Natural killer cell treated with Interleukin-12 subunit alpha and Interleukin-12 subunit beta and Interleukin-15 and Interleukin-18, amount 100 ng/mL, for 72 hours (primary cell): ENCODE measurements at regions not wholly inside any gene's neighbourhood (a gene's known extent, or its start where the extent isn't known, plus 50 kb on each side); places are given as distances from the start of the nearest gene placed in this dataset.

Experiments used
- ATAC-seq, 2 donors: fragments of 150-1000 bp; cut with Tn5 transposase in 1 of 2; sonication (Bioruptor Pico), chemical (Tn5 transposase) in 1 of 2; 2 replicates each; pipeline ENCODE4 v1.10.0; 2021
- DNase-seq: peaks from one replicate; pipeline ENCODE4 v3.0.0; 2022; ENCODE audit warnings: low spot score
- H3K27ac Mint-ChIP-seq, 2 donors: 1 replicate in 1 of 2; 2 replicates in 1 of 2; pipeline ENCODE4 v1.8.0; 2022; ENCODE audit warnings: mixed read lengths in 2 of 2, mild to moderate bottlenecking in 1 of 2, moderate library complexity in 1 of 2
- H3K27me3 Mint-ChIP-seq, 2 donors: 1 replicate in 1 of 2; 2 replicates in 1 of 2; pipeline ENCODE4 v1.8.0; 2022; ENCODE audit warnings: mixed read lengths in 2 of 2
- H3K36me3 Mint-ChIP-seq: one replicate; pipeline ENCODE4 v1.8.0; 2022; ENCODE audit warnings: mixed read lengths
- H3K4me1 Mint-ChIP-seq, 2 donors: 1 replicate in 1 of 2; 2 replicates in 1 of 2; pipeline ENCODE4 v1.8.0; 2022; ENCODE audit warnings: low read depth in 2 of 2, mixed read lengths in 2 of 2, mild to moderate bottlenecking in 1 of 2
- H3K4me3 Mint-ChIP-seq: one replicate; pipeline ENCODE4 v1.8.0; 2022; ENCODE audit warnings: mixed read lengths
- H3K9me3 Mint-ChIP-seq: 2 replicates; pipeline ENCODE4 v1.8.0; 2022; ENCODE audit warnings: mixed read lengths

DNA sequence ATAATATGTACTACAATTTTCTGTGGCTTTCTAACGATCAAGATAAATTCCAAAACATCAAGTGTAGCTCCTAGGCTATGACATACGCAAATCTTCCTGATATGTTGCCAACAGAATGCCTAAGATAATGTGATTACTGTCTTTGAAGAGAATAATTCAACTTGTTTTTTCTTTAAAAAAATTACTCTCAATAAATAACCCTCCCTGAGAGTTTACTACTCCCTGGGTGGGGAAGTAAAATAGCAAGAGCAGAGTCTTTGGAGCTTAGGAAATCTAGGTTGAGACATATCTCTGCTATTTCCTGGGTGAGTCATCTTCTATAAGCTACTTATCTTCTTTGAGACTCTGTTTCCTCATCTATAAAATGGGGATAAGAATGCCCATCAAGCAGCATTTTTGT, 201.2 kb downstream of the ACTL7B start:
- Mint-ChIP-seq H3K9me3 (peaks cover 6% of the 10 kb centered on the region), H3K4me3 (no peak overlapping the region), H3K36me3 (peaks cover 5% of the 10 kb centered on the region)

DNA sequence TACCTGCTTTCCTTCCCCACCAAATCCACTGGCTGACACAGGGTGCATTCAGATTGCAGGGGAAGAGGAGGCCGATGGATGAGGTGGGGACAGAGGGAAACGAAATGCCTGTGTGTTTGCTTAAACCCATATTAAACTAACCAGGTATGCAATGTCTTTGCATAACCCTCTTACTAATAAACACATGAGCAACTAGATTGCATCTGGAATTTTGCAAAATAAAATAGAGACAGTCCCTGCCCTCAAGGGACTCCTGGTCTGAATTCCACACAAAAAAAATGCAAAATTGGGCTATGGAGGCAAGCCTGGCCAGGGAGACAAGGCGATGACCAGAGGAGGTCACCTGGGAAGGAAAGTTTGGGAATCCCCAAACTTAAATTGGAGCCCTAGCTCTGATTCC, 202.9 kb downstream of the ACTL7B start:
- ATAC-seq (no peak), DNase-seq (no peak)
- Mint-ChIP-seq H3K36me3 (no peaks in the 10 kb centered on the region), H3K27me3 (no peaks in the 10 kb centered on the region), H3K27ac (no peak overlapping the region), H3K9me3 (peaks cover 6% of the 10 kb centered on the region), H3K4me1 (no peaks in the 10 kb centered on the region), H3K4me3 (no peak overlapping the region)

More for the DNA sequence above, 201.2 kb downstream of the ACTL7B start:
- DNase-seq, result no peak
- ATAC-seq, result no peak
- Mint-ChIP-seq H3K4me1 (no peaks in the 10 kb centered on the region), H3K27me3 (no peaks in the 10 kb centered on the region), H3K27ac (no peak overlapping the region)

DNA sequence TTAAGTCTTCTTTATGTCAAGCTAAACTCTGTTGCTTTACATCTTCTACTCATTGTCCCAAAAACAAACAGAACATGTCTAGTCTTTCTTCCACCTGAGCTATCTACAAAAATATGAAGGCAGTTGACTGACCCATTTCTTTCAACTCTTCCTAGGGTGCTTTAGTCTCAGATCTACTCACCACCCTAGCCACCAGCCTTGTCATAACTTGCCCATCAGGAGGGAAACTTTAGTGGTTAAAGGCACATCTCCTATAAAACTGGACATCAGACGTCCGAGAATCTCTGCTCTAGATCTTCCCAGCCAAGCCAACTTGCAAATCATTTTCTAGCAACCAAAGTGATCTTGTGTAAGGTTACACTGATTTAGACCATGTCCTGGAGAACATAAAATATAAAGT, 205.0 kb downstream of the ACTL7B start:
- no peak for ATAC-seq
- H3K36me3 Mint-ChIP-seq, result no peaks in the 10 kb centered on the region
- H3K4me3 Mint-ChIP-seq, result no peak overlapping the region
- no peak for DNase-seq
- no peak overlapping the region for H3K27ac Mint-ChIP-seq
- H3K4me1 Mint-ChIP-seq, result no peaks in the 10 kb centered on the region
- H3K9me3 Mint-ChIP-seq, result peaks cover 8% of the 10 kb centered on the region
- H3K27me3 Mint-ChIP-seq, result no peaks in the 10 kb centered on the region

DNA sequence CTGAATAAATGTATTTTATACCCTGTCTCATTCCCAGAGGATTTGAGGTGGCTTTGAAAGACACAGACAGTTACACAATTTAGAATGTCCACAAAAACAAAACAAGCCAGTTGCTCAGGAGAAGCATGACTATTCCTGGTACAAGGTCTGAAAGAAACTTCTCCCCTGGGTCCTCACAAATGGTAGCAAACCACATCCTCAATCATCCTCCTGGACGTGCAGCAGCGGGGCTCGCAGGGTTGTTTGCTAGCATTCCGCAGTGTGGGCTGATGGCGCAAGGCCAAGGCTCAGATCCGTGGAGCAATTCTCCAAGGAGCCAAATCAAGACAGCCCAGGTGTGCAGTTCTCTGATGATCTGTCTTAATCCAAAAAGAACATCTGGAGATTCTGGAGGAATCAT, 210.3 kb downstream of the ACTL7B start:
- no peaks in the 10 kb centered on the region for H3K36me3 Mint-ChIP-seq
- no peak overlapping the region for H3K27ac Mint-ChIP-seq
- no peak overlapping the region for H3K4me3 Mint-ChIP-seq
- no peak for DNase-seq
- peaks cover 0 to 5% of the 10 kb centered on the region in 2 donors for H3K27me3 Mint-ChIP-seq
- peaks cover 19% of the 10 kb centered on the region for H3K9me3 Mint-ChIP-seq
- no peak for ATAC-seq
- no peaks in the 10 kb centered on the region for H3K4me1 Mint-ChIP-seq

DNA sequence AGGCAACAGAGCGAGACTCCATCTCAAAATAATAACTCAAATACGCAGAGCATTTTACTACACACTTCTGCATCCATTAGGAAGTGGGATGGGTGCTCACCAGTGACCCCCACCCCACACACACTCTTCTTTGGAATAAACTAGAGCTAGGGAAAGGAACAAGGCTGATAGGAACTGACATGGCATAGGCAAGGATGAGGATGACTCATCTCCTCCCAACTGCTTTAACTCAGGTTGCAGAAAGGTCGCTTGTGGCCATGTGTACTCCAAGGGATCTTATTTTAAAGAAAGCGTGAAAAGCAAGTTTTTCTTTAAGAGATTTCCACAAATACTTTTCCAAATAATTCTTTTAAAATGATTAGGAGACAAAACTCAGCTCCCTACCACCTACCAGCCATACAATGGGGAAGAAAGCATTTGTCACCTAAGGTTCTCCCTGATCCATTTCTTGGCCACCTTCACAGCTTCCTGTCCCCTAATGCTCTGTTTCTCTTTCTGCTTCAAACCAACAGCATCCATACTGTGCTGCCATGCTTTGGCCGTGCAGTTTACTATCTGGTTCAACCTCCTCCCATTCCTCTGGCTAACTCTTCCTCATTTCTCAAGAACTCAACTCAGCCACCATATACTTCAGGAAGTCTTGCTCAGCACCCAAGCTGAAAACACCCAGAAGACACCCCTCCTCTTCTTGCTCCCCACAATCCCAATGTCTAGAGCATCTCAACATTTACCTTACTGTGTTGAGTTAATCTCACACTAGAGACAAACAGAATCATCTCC, 211.9 kb downstream of the ACTL7B start:
- H3K27ac Mint-ChIP-seq, result no peak overlapping the region
- peaks cover 2 to 5% of the 10 kb centered on the region in 2 donors for H3K27me3 Mint-ChIP-seq
- no peak overlapping the region for H3K4me3 Mint-ChIP-seq
- H3K9me3 Mint-ChIP-seq, result peaks cover 24% of the 10 kb centered on the region
- no peaks in the 10 kb centered on the region for H3K4me1 Mint-ChIP-seq
- DNase-seq (no peak), ATAC-seq (no peak)
- H3K36me3 Mint-ChIP-seq, result no peaks in the 10 kb centered on the region

DNA sequence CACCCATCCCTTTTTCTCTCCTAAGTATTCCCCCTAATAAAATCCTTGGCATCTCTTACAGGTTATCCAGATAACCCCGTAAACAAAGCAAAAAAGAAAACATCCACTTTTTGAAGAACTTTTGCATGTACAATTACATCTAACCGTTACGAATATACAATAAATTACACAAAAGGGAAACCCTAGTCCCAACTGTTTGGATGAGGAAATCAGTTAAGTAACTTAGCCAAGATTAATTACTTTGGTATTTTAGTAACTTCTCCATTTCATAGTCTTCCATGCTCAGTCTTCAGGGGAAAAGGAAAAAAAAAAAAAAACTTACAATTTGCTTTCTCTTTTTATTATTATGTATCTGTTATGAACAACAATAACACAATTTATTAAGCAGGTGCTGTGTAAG, 212.9 kb downstream of the ACTL7B start:
- no peak overlapping the region for H3K27ac Mint-ChIP-seq
- no peak for ATAC-seq
- H3K4me1 Mint-ChIP-seq, result no peaks in the 10 kb centered on the region
- no peaks in the 10 kb centered on the region for H3K36me3 Mint-ChIP-seq
- H3K4me3 Mint-ChIP-seq, result no peak overlapping the region
- H3K27me3 Mint-ChIP-seq, result peaks cover 2 to 5% of the 10 kb centered on the region in 2 donors
- peaks cover 24% of the 10 kb centered on the region for H3K9me3 Mint-ChIP-seq
- no peak for DNase-seq

DNA sequence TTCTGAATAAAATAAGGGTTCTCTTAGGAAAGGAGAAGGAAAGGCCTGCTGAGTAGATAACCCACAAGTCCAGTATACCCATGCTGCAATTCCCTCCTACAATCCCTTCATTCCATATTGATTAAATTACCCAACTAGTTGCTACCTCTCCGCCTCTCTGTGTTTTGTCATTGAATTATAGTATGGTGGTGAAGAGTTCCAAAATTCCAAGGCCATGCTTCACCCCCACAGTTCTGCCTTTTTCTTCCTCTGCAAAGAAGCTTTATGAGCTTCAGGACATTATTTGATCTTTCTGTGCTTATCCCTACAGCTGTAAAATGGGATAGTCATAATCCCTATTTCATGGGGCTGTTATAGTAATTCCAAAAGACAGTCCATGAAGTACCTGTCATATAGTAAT, 215.6 kb downstream of the ACTL7B start:
- ATAC-seq, result no peak
- peaks cover 18% of the 10 kb centered on the region for H3K9me3 Mint-ChIP-seq
- H3K36me3 Mint-ChIP-seq, result no peaks in the 10 kb centered on the region
- no peak overlapping the region for H3K4me3 Mint-ChIP-seq
- H3K27ac Mint-ChIP-seq, result no peak overlapping the region
- DNase-seq, result no peak
- H3K4me1 Mint-ChIP-seq, result no peaks in the 10 kb centered on the region
- H3K27me3 Mint-ChIP-seq, result peaks cover 2 to 5% of the 10 kb centered on the region in 2 donors

DNA sequence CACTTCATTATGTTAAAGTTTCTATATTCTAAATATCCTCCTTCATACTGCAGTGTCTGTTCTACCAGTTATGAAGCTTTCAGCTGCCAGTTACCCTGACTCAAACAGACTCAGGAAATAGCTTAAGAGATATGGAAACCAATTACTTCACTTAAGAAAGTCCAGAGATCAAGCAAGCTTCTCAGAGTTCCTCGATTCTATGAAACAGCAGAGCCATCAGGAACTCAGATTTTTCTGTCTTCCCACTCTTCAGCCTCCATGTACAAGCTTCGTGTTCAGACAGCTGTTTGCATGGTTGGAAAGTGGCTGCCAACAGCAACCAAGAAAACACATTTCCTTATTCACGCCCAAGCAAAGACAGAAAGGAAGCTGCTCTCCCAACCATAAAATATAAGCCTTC, 216.1 kb downstream of the ACTL7B start:
- no peaks in the 10 kb centered on the region for H3K4me1 Mint-ChIP-seq
- H3K27me3 Mint-ChIP-seq, result peaks cover 2 to 5% of the 10 kb centered on the region in 2 donors
- ATAC-seq (no peak), DNase-seq (no peak)
- H3K36me3 Mint-ChIP-seq, result no peaks in the 10 kb centered on the region
- peaks cover 18% of the 10 kb centered on the region for H3K9me3 Mint-ChIP-seq
- H3K27ac Mint-ChIP-seq, result no peak overlapping the region
- no peak overlapping the region for H3K4me3 Mint-ChIP-seq

DNA sequence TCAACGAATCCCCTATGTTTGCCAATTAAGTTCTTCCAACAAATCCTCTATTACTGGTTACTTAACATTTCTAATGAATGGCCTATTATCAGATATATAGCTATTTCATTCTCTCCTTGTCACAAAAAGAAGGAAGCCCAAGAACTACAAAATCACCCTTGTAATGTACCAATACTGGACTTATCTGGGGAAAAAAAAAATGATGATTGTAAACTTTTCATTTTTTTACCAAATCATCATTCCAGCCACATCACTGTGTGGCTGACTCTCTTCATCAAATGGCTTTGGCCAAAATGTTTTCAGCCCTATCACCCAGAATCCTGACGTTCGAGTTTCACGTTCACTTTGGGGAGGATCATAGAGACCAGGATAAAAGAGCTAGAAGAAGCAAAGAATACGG, 216.7 kb downstream of the ACTL7B start:
- no peak overlapping the region for H3K4me3 Mint-ChIP-seq
- DNase-seq, result no peak
- no peak for ATAC-seq
- H3K27ac Mint-ChIP-seq, result no peak overlapping the region
- H3K9me3 Mint-ChIP-seq, result peaks cover 12% of the 10 kb centered on the region
- H3K36me3 Mint-ChIP-seq, result no peaks in the 10 kb centered on the region
- H3K27me3 Mint-ChIP-seq, result peaks cover 0 to 2% of the 10 kb centered on the region in 2 donors
- H3K4me1 Mint-ChIP-seq, result no peaks in the 10 kb centered on the region

DNA sequence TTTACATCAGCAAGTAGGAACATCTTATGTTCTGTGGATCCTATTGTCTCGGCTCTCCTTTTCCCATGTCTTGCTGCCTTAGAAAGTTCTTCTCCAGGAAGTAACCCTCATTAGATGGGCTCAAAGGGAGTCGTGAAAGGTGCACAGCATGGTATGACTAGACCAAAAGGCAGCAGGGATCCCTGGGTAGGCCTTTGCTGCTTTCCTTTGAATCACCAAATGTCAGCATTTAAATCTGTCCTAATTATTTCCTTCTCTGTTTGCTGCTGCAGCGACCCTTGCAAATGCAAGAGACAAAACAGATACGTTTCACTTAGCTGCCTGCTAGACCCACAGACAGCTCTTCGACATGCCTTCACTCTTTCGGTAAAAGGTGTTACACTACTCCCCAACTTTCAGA, 218.4 kb downstream of the ACTL7B start:
- Mint-ChIP-seq H3K27ac (no peak overlapping the region), H3K27me3 (peaks cover 0 to 2% of the 10 kb centered on the region in 2 donors), H3K36me3 (no peaks in the 10 kb centered on the region), H3K4me3 (no peak overlapping the region), H3K9me3 (peaks cover 8% of the 10 kb centered on the region), H3K4me1 (no peaks in the 10 kb centered on the region)
- DNase-seq (no peak), ATAC-seq (no peak)

DNA sequence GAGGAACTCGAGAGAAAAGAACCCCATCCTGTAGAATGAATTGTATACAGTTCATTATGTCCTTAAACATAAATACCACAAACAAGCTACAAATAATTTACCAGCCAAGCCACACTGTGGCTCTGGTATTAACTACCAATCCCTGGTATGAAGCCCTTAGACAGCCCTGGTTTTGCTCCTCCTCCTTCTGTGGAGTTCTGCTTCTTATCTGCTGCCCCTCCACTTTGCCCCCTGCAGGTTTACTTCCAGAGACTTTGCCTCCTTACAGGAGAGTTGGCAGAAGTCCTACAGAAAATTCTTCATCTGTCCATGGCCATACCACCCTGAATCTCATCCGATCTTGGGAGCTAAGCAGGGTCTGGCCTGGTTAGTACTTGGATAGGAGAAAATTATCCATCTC, 219.8 kb downstream of the ACTL7B start:
- no peak for DNase-seq
- no peak for ATAC-seq
- H3K9me3 Mint-ChIP-seq, result peaks cover 8% of the 10 kb centered on the region
- no peak overlapping the region for H3K4me3 Mint-ChIP-seq
- peaks cover 0 to 2% of the 10 kb centered on the region in 2 donors for H3K27me3 Mint-ChIP-seq
- no peaks in the 10 kb centered on the region for H3K36me3 Mint-ChIP-seq
- no peak overlapping the region for H3K27ac Mint-ChIP-seq
- no peaks in the 10 kb centered on the region for H3K4me1 Mint-ChIP-seq

DNA sequence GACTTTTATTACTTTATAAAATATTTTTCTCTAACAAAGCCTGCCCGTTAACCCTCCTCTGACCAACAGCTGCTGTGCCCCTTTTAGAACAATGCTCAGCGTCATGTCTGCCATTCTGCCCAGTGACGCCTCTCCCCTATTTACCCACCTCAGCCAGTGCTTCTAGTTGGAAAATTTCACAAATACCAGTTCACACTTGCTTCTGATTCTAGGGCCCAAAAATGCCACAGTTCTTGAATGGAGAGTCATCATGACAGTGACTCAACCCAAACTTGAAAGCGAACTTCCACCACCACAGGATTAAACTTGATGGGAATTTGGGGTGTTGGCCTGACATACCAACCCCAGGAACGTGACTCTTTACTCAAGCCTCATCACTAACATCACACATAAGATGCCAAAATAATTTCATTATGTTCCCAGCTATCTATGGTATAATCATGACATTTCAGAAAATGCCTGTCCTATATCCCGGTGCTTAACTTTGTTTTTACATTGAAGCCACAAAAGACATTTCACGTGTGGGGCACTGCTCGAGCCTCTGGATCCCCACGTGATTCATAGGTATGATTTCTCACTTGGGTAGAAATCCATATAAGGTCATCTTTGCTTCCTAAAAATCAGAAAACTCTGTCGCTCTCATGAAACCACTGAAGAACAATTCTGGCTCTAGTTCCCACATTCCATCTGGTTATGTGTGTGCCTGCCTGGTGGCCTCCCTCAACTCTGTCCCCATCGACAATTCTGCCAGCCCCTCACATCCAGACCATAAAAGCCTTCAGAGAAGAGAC, 220.9 kb downstream of the ACTL7B start:
- H3K4me3 Mint-ChIP-seq, result no peak overlapping the region
- no peak for ATAC-seq

DNA sequence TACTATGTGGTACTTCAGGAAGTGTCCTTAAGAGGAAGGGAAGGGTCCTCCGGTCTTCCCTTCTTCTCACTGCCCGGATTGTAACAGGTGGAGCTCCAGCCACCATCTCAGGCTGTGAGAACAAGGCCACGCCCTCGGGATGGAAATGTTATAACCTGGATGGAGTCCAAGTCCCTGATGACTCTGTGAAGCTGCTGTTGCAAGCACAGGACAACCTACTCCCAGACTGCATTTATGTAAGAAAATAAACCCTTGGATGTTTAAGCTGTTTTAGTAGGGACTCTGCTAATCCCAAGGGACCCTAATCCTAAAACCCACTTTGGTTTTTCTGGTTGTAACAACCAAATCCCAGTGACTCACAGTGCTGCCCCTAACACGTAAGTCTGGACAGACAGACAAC, 221.6 kb downstream of the ACTL7B start:
- Mint-ChIP-seq H3K4me1 (no peaks in the 10 kb centered on the region), H3K27me3 (no peaks in the 10 kb centered on the region), H3K27ac (no peak overlapping the region), H3K4me3 (no peak overlapping the region), H3K9me3 (no peaks in the 10 kb centered on the region), H3K36me3 (no peaks in the 10 kb centered on the region)
- ATAC-seq, result no peak
- no peak for DNase-seq

More for the DNA sequence above, 220.9 kb downstream of the ACTL7B start:
- Mint-ChIP-seq H3K9me3 (no peaks in the 10 kb centered on the region), H3K27ac (no peak overlapping the region), H3K36me3 (no peaks in the 10 kb centered on the region), H3K27me3 (no peaks in the 10 kb centered on the region), H3K4me1 (no peaks in the 10 kb centered on the region)
- no peak for DNase-seq

DNA sequence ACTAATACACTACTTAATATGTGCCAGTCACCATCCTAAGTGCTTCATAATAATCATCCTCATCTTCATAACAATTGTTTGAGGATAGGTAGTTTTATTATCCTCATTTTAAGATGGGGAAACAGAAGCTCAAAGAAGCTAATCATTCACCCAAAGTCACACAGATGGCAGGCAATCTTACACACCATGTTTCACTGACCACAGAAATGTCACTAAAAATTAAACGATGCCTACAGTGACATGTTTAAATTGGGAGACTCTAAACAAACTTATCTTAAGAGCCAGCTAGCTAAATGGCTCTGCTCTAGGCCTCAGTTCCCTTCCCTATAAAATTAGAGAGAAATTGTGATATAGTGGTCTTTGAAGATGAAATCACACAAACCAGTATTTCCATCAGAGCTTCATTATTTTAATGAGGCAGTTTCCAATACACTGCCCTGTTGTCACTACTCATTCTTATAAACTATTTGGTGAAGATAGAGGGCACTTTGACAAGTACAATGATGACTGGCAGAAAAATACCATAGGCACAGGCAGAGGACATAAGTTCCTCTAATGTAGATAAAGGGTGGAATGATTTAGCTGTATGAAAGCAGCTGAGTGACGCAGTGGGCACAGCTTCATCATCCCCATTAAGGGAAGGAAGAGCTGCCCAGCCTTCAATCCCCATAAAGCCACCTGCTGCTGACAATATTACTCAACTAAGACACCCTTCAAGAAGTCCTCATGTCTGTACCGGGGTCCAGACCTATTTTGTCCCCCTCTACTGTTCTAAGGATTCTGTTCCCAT, 224.1 kb downstream of the ACTL7B start:
- Mint-ChIP-seq H3K27ac (no peak overlapping the region), H3K27me3 (no peaks in the 10 kb centered on the region), H3K4me3 (no peak overlapping the region), H3K36me3 (no peaks in the 10 kb centered on the region), H3K4me1 (no peaks in the 10 kb centered on the region), H3K9me3 (peaks cover 10% of the 10 kb centered on the region)
- DNase-seq (no peak), ATAC-seq (no peak)
